ENCODE measurements at regions not wholly inside any gene's neighbourhood (a gene's known extent, or its start where the extent isn't known, plus 50 kb on each side); places are given as distances from the start of the nearest gene placed in this dataset.

DNA sequence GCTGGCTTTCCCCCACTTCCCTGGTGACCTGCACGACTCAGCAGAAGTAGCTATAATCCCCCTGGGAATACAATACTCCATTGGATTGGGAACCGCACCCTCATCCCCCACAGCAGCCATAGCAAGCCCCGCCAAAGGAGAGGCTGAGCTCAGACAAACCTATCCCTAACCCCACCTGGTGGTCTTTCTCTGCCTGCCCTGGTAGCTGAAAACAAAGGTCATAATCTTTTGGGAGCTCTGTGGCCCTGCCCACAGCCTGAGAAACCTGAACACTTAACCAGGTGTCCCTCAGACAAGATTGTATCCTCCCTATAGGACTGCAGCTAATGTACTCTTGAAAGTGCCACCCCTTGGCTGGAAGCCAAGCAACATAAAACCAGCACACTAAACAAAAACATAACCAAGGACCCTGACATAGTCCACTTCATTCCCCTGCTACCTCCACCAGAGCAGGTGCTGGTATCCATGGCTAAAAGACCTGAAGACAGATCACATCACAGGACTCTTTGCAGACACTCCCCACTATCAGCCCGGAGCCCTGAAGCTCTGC, 71.6 kb upstream of the RUNX1 start:
- Histone ChIP-seq H3K27me3 (no peaks in the 10 kb centered on the region), H3K4me1 (no peaks in the 10 kb centered on the region), H3K4me3 (no peak overlapping the region), H3K36me3 (no peaks in the 10 kb centered on the region), H3K9me3 (peaks cover 0 to 5% (median 0%) of the 10 kb centered on the region in 4 donors), H3K27ac (no peak overlapping the region)
- ATAC-seq (ENCODE audit: low FRiP score in 2 of 2) = no peak
- WGBS, 2 donors = 50 to 83% methylated on average over 1 to 4 of the region's 4 CpGs
- no peak for DNase-seq
- TF ChIP-seq POLR2A (IDR thresholded peaks at IDR 0.05) = no peak
- no peak for TF ChIP-seq POLR2AphosphoS5 (IDR thresholded peaks at IDR 0.05)
- no peak for TF ChIP-seq EP300 (IDR thresholded peaks at IDR 0.05)
- TF ChIP-seq, protein P1, sequence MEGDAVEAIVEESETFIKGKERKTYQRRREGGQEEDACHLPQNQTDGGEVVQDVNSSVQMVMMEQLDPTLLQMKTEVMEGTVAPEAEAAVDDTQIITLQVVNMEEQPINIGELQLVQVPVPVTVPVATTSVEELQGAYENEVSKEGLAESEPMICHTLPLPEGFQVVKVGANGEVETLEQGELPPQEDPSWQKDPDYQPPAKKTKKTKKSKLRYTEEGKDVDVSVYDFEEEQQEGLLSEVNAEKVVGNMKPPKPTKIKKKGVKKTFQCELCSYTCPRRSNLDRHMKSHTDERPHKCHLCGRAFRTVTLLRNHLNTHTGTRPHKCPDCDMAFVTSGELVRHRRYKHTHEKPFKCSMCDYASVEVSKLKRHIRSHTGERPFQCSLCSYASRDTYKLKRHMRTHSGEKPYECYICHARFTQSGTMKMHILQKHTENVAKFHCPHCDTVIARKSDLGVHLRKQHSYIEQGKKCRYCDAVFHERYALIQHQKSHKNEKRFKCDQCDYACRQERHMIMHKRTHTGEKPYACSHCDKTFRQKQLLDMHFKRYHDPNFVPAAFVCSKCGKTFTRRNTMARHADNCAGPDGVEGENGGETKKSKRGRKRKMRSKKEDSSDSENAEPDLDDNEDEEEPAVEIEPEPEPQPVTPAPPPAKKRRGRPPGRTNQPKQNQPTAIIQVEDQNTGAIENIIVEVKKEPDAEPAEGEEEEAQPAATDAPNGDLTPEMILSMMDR (IDR thresholded peaks at IDR 0.05) = no peak

DNA sequence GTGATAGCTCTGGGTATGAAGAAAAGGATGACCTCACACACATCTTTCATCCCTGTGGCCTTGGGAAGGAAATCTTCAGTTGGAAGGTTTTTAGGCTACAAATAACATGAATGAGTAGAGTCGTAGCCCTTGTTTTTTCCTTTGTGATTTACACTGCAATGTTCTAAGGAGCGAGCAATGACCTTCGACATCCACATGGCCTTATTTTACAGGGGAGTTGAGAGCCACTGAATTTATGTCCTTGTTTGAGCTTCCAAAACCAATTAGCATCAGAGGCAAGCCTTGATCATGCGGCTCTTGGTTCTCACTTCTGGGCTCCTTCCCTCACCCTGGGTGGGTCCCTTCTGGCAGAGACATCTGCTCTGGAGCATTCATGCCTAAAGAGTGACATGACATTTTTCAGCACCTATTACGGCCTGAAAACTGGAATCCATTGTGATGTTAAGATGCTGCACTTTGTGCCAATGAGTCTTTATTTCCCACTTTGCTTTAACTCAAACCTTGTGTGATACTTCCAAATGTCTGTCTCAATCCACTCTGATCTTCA, 70.5 kb upstream of the RUNX1 start:
- H3K9me3 ChIP-seq = peaks cover 0 to 1% (median 0%) of the 10 kb centered on the region in 4 donors
- no peaks in the 10 kb centered on the region for H3K4me1 ChIP-seq
- 90 to 91% methylated on average over 5 of the region's 5 CpGs for WGBS, 2 donors
- no peak for ATAC-seq (ENCODE audit: low FRiP score in 2 of 2)
- no peak for DNase-seq
- H3K27me3 ChIP-seq = no peaks in the 10 kb centered on the region
- no peak overlapping the region for H3K4me3 ChIP-seq
- H3K36me3 ChIP-seq = no peaks in the 10 kb centered on the region
- no peak overlapping the region for H3K27ac ChIP-seq
- TF ChIP-seq POLR2AphosphoS5 (IDR thresholded peaks at IDR 0.05) (no peak), EP300 (IDR thresholded peaks at IDR 0.05) (no peak), POLR2A (IDR thresholded peaks at IDR 0.05) (no peak)
- TF ChIP-seq, protein P1 (IDR thresholded peaks at IDR 0.05) = no peak

DNA sequence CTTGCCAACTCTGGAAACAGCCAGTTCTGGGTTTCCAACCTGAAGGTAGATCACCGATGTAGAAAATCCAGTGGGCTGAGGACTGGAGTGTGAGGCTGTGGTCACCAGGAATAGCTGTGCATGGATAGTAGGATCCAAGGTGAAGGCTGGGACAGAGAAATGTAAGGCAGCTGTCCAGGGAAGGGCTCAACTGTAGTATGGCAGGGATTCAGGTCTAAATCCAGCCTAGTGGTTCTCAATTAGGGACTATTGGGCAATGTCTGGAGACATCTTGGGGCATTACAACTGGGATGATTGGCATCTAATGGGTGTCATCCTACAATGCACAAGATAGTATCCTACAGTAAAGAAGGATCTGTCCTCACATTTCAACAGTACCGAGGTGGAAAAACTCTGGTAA, 67.7 kb upstream of the RUNX1 start:
- WGBS, 2 donors = 93 to 100% methylated on average over 2 of the region's 2 CpGs
- no peak for TF ChIP-seq POLR2AphosphoS5 (IDR thresholded peaks at IDR 0.05)
- TF ChIP-seq EP300 (IDR thresholded peaks at IDR 0.05) = no peak
- TF ChIP-seq, protein P1 (IDR thresholded peaks at IDR 0.05) = no peak
- no peak for TF ChIP-seq POLR2A (IDR thresholded peaks at IDR 0.05)
- Histone ChIP-seq H3K27ac (no peak overlapping the region), H3K36me3 (no peaks in the 10 kb centered on the region), H3K4me3 (no peak overlapping the region), H3K4me1 (no peaks in the 10 kb centered on the region), H3K9me3 (no peaks in the 10 kb centered on the region), H3K27me3 (no peaks in the 10 kb centered on the region)
- ATAC-seq (ENCODE audit: low FRiP score in 2 of 2) (no peak), DNase-seq (no peak)

DNA sequence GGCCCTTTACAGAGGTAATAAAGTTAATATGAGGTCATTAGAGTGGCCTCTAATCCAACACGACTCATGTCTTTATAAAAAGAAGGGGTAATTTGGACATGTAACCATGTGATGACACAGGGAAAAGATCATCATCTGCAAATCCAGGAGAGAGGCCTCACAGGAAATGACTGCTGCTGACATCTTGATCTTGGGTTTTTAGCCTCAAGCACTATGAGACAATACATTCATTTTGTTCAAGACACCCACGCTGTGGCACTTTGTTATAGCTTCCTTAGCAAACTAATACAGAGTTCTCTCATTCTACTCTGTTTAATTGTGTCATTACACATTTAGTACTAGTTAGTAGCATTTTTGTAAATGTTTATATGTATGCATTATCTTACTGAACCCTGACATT, 64.0 kb upstream of the RUNX1 start:
- no peaks in the 10 kb centered on the region for H3K27me3 ChIP-seq
- DNase-seq (no peak), ATAC-seq (ENCODE audit: low FRiP score in 2 of 2) (no peak)
- H3K9me3 ChIP-seq = no peaks in the 10 kb centered on the region
- H3K27ac ChIP-seq = no peak overlapping the region
- no peaks in the 10 kb centered on the region for H3K36me3 ChIP-seq
- TF ChIP-seq EP300 (IDR thresholded peaks at IDR 0.05) (no peak), POLR2AphosphoS5 (IDR thresholded peaks at IDR 0.05) (no peak), POLR2A (IDR thresholded peaks at IDR 0.05) (no peak)
- TF ChIP-seq, protein P1 (IDR thresholded peaks at IDR 0.05) = no peak
- H3K4me3 ChIP-seq = no peak overlapping the region
- H3K4me1 ChIP-seq = no peaks in the 10 kb centered on the region
- 70 to 72% methylated on average over 2 of the region's 2 CpGs for WGBS, 2 donors

DNA sequence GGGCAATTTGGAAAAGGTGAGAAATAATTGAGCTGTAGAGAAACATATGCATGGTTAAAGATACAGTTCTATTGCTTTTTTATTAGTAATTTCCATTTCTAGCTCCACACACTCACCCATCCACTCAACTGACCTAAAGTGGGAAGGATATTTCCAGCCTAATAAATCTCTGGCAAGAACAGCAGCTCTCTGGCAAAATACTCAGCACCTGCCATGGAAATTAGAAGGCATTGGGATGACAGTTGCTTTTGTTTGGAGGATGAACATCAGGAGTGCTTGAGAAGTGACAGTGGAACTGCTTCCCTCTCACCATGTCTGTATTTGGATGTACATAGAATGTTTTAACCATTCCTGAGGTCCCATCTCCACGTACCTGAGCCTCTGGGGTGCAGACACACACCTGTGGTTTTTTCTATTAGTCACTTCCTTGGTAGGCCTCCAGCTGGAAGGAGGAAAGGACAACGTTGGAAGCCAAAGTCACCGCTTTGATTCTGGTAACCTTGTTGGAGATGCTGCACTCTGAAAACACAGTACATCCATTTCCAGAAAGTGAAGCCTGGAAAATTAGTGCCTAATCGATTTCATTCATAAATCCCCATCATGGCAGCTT, 62.3 kb upstream of the RUNX1 start:
- 87 to 89% methylated on average over 4 of the region's 4 CpGs for WGBS, 2 donors

More for the DNA sequence above, 62.3 kb upstream of the RUNX1 start:
- Histone ChIP-seq H3K4me3 (no peak overlapping the region), H3K27me3 (no peaks in the 10 kb centered on the region), H3K4me1 (no peaks in the 10 kb centered on the region), H3K27ac (no peak overlapping the region), H3K36me3 (no peaks in the 10 kb centered on the region), H3K9me3 (no peaks in the 10 kb centered on the region)
- ATAC-seq (ENCODE audit: low FRiP score in 2 of 2) = no peak
- no peak for DNase-seq
- TF ChIP-seq POLR2A (IDR thresholded peaks at IDR 0.05) = no peak
- no peak for TF ChIP-seq POLR2AphosphoS5 (IDR thresholded peaks at IDR 0.05)
- TF ChIP-seq, protein P1 (IDR thresholded peaks at IDR 0.05) = no peak
- TF ChIP-seq EP300 (IDR thresholded peaks at IDR 0.05) = no peak

All from upper lobe of left lung (tissue), 6 donors.